ENCODE measurements at regions not wholly inside any gene's neighbourhood (a gene's known extent, or its start where the extent isn't known, plus 50 kb on each side); places are given as distances from the start of the nearest gene placed in this dataset.

- H3K27ac Mint-ChIP-seq, result peak overlapping the region; percentile 81
- TF ChIP-seq CTCF (conservative IDR thresholded peaks at IDR 0.05), result no peak
- DNase-seq (ENCODE audit: extremely low spot score, unreplicated experiment), result no peak
- peaks cover 67% of the 10 kb centered on the region for H3K4me1 Mint-ChIP-seq (ENCODE audit: unreplicated experiment)
- peaks cover 5% of the 10 kb centered on the region for H3K36me3 Mint-ChIP-seq
- no peaks in the 10 kb centered on the region for H3K27me3 Mint-ChIP-seq
- H3K4me3 Mint-ChIP-seq, result no peak overlapping the region
- no peaks in the 10 kb centered on the region for H3K9me3 Mint-ChIP-seq
Measured at GRCh38 chr12:124501112-124501561, 66.3 kb downstream of the NCOR2 start.

GRCh38 chr12:124499898-124500244 is 67.5 kb downstream of the NCOR2 start:
- no peak for DNase-seq (ENCODE audit: extremely low spot score, unreplicated experiment)
- H3K4me1 Mint-ChIP-seq (ENCODE audit: unreplicated experiment), result peaks cover 60% of the 10 kb centered on the region

GRCh38 chr12:124499190-124499753 is 68.1 kb downstream of the NCOR2 start:
- Mint-ChIP-seq H3K4me1 (ENCODE audit: unreplicated experiment) (peaks cover 54% of the 10 kb centered on the region), H3K27me3 (no peaks in the 10 kb centered on the region), H3K4me3 (peak overlapping the region; percentile 11), H3K27ac (peak overlapping the region; percentile 77), H3K36me3 (peaks cover 5% of the 10 kb centered on the region), H3K9me3 (no peaks in the 10 kb centered on the region)
- DNase-seq (ENCODE audit: extremely low spot score, unreplicated experiment), result no peak
- TF ChIP-seq CTCF (conservative IDR thresholded peaks at IDR 0.05), result no peak

More at GRCh38 chr12:124499898-124500244, 67.5 kb downstream of the NCOR2 start:
- TF ChIP-seq CTCF (conservative IDR thresholded peaks at IDR 0.05), result no peak
- H3K9me3 Mint-ChIP-seq, result no peaks in the 10 kb centered on the region
- peaks cover 5% of the 10 kb centered on the region for H3K36me3 Mint-ChIP-seq
- no peak overlapping the region for H3K27ac Mint-ChIP-seq
- no peaks in the 10 kb centered on the region for H3K27me3 Mint-ChIP-seq
- no peak overlapping the region for H3K4me3 Mint-ChIP-seq

- Mint-ChIP-seq H3K27ac (peak overlapping the region; percentile 77), H3K4me3 (peak overlapping the region; percentile 11)
- no peak for DNase-seq (ENCODE audit: extremely low spot score, unreplicated experiment)
Measured at GRCh38 chr12:124498275-124499189, 68.9 kb downstream of the NCOR2 start.

GRCh38 chr12:124497658-124498057 is 69.8 kb downstream of the NCOR2 start:
- H3K4me1 Mint-ChIP-seq (ENCODE audit: unreplicated experiment), result peaks cover 46% of the 10 kb centered on the region
- H3K36me3 Mint-ChIP-seq, result no peaks in the 10 kb centered on the region
- no peaks in the 10 kb centered on the region for H3K27me3 Mint-ChIP-seq
- H3K9me3 Mint-ChIP-seq, result no peaks in the 10 kb centered on the region
- H3K27ac Mint-ChIP-seq, result no peak overlapping the region
- no peak for DNase-seq (ENCODE audit: extremely low spot score, unreplicated experiment)
- no peak for TF ChIP-seq CTCF (conservative IDR thresholded peaks at IDR 0.05)
- H3K4me3 Mint-ChIP-seq, result no peak overlapping the region

More at GRCh38 chr12:124498275-124499189, 68.9 kb downstream of the NCOR2 start:
- Mint-ChIP-seq H3K9me3 (no peaks in the 10 kb centered on the region), H3K36me3 (peaks cover 4% of the 10 kb centered on the region), H3K4me1 (ENCODE audit: unreplicated experiment) (peaks cover 52% of the 10 kb centered on the region), H3K27me3 (no peaks in the 10 kb centered on the region)
- TF ChIP-seq CTCF (conservative IDR thresholded peaks at IDR 0.05), result no peak
